ENCODE measurements at regions not wholly inside any gene's neighbourhood (a gene's known extent, or its start where the extent isn't known, plus 50 kb on each side); places are given as distances from the start of the nearest gene placed in this dataset.

- POLR2A ChIA-PET = no interaction called here
- Histone ChIP-seq H3K27me3 (ENCODE audit: control insufficient read depth, insufficient read depth, low read length) (no peaks in the 10 kb centered on the region), H3K4me3 (ENCODE audit: low read depth, low read length) (no peak overlapping the region), H3K36me3 (ENCODE audit: control insufficient read depth, insufficient read depth, low read length) (no peaks in the 10 kb centered on the region)
- no peak for DNase-seq (ENCODE audit: low read depth)
- TF ChIP-seq CTCF (IDR thresholded peaks at IDR 0.05; ENCODE audit: insufficient read depth, low read depth, low read length) = 0 out of 2 replicates have a peak, but pooled peaks have one; percentile 12
- CTCF ChIA-PET = no interaction called here
Measured at GRCh38 chr10:105691811-105692210, 1050.7 kb downstream of the SORCS3 start.

- CTCF ChIA-PET = no interaction called here
- Histone ChIP-seq H3K4me3 (ENCODE audit: low read depth, low read length) (no peak overlapping the region), H3K27me3 (ENCODE audit: control insufficient read depth, insufficient read depth, low read length) (no peaks in the 10 kb centered on the region), H3K36me3 (ENCODE audit: control insufficient read depth, insufficient read depth, low read length) (no peaks in the 10 kb centered on the region)
- POLR2A ChIA-PET = no interaction called here
- TF ChIP-seq CTCF (IDR thresholded peaks at IDR 0.05; ENCODE audit: insufficient read depth, low read depth, low read length) = no peak
- DNase-seq (ENCODE audit: low read depth) = no peak
Measured at GRCh38 chr10:105682911-105683310, 1041.8 kb downstream of the SORCS3 start.

- POLR2A ChIA-PET = no interaction called here
- H3K36me3 ChIP-seq (ENCODE audit: control insufficient read depth, insufficient read depth, low read length) = no peaks in the 10 kb centered on the region
- CTCF ChIA-PET = no interaction called here
- no peak for DNase-seq (ENCODE audit: low read depth)
- TF ChIP-seq CTCF (IDR thresholded peaks at IDR 0.05; ENCODE audit: insufficient read depth, low read depth, low read length) = no peak
- H3K4me3 ChIP-seq (ENCODE audit: low read depth, low read length) = no peak overlapping the region
- H3K27me3 ChIP-seq (ENCODE audit: control insufficient read depth, insufficient read depth, low read length) = no peaks in the 10 kb centered on the region
Measured at GRCh38 chr10:105681051-105681450, 1040.0 kb downstream of the SORCS3 start.

GRCh38 chr10:105679781-105680180, 1038.7 kb downstream of the SORCS3 start:
- Histone ChIP-seq H3K27me3 (ENCODE audit: control insufficient read depth, insufficient read depth, low read length) (no peaks in the 10 kb centered on the region), H3K4me3 (ENCODE audit: low read depth, low read length) (no peak overlapping the region), H3K36me3 (ENCODE audit: control insufficient read depth, insufficient read depth, low read length) (no peaks in the 10 kb centered on the region)
- no peak for TF ChIP-seq CTCF (IDR thresholded peaks at IDR 0.05; ENCODE audit: insufficient read depth, low read depth, low read length)
- CTCF ChIA-PET = no interaction called here
- POLR2A ChIA-PET = no interaction called here
- DNase-seq (ENCODE audit: low read depth) = no peak

- Histone ChIP-seq H3K36me3 (ENCODE audit: control insufficient read depth, insufficient read depth, low read length) (no peaks in the 10 kb centered on the region), H3K27me3 (ENCODE audit: control insufficient read depth, insufficient read depth, low read length) (no peaks in the 10 kb centered on the region), H3K4me3 (ENCODE audit: low read depth, low read length) (no peak overlapping the region)
- no peak for DNase-seq (ENCODE audit: low read depth)
- ChIA-PET CTCF (no interaction called here), POLR2A (no interaction called here)
- TF ChIP-seq CTCF (IDR thresholded peaks at IDR 0.05; ENCODE audit: insufficient read depth, low read depth, low read length) = no peak
Measured at GRCh38 chr10:105675333-105675732, 1034.2 kb downstream of the SORCS3 start.
